ENCODE measurements at regions not wholly inside any gene's neighbourhood (a gene's known extent, or its start where the extent isn't known, plus 50 kb on each side); places are given as distances from the start of the nearest gene placed in this dataset.
"Not testable (repeated sequence)": the region's sequence is repeated elsewhere in the genome, so short reads cannot be mapped to it uniquely, and the experiment has no call there.

GRCh38 chr2:89825034-89825433 is 1133.6 kb downstream of the RPIA start:
- Histone ChIP-seq H3K27ac (no peak overlapping the region), H3K9me3 (ENCODE audit: low read depth, low read length) (peaks cover 20% of the 10 kb centered on the region), H3K9ac (ENCODE audit: insufficient read length) (no peak overlapping the region), H3K36me3 (ENCODE audit: insufficient read depth, low read length) (no peaks in the 10 kb centered on the region), H3K4me3 (no peak overlapping the region)
- no peak for DNase-seq (ENCODE audit: low read depth, low spot score)
- no peak for TF ChIP-seq FOXP2 (optimal IDR thresholded peaks at IDR 0.05; ENCODE audit: control extremely low read depth, extremely low read length, insufficient read depth)

- H3K9me3 ChIP-seq (ENCODE audit: low read depth, low read length), result peaks cover 12% of the 10 kb centered on the region
- H3K27ac ChIP-seq; H3K36me3 ChIP-seq (ENCODE audit: insufficient read depth, low read length); H3K4me3 ChIP-seq; H3K9ac ChIP-seq (ENCODE audit: insufficient read length); DNase-seq (ENCODE audit: low read depth, low spot score): not testable (repeated sequence)
Observed at GRCh38 chr2:89826741-89827140, 1135.3 kb downstream of the RPIA start.

DNA sequence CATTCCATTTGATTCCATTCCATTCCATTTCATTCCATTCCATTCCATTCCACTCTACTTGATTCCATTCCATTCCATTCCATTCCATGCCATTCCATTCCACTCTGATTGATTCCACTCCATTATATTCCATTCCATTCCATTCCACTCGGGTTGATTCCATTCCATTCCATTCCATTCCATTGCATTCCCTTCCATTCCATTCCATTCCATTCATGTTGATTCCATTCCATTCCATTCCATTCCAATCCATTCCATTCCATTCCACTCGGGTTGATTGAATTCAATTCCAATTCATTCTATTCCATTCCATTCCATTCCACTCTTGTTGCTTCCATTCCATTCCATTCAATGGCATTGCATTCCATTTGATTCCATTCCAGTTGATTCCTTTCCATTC is 1136.4 kb downstream of the RPIA start:
- DNase-seq (ENCODE audit: low read depth, low spot score); H3K9ac ChIP-seq (ENCODE audit: insufficient read length); H3K27ac ChIP-seq; H3K36me3 ChIP-seq (ENCODE audit: insufficient read depth, low read length); H3K4me3 ChIP-seq: not testable (repeated sequence)
- H3K9me3 ChIP-seq (ENCODE audit: low read depth, low read length), result peaks cover 16% of the 10 kb centered on the region

- not testable (repeated sequence) for DNase-seq (ENCODE audit: low read depth, low spot score); H3K4me3 ChIP-seq; H3K9ac ChIP-seq (ENCODE audit: insufficient read length); H3K27ac ChIP-seq; H3K36me3 ChIP-seq (ENCODE audit: insufficient read depth, low read length)
- peaks cover 16% of the 10 kb centered on the region for H3K9me3 ChIP-seq (ENCODE audit: low read depth, low read length)
Observed at GRCh38 chr2:89828416-89828815, 1136.9 kb downstream of the RPIA start.

DNA sequence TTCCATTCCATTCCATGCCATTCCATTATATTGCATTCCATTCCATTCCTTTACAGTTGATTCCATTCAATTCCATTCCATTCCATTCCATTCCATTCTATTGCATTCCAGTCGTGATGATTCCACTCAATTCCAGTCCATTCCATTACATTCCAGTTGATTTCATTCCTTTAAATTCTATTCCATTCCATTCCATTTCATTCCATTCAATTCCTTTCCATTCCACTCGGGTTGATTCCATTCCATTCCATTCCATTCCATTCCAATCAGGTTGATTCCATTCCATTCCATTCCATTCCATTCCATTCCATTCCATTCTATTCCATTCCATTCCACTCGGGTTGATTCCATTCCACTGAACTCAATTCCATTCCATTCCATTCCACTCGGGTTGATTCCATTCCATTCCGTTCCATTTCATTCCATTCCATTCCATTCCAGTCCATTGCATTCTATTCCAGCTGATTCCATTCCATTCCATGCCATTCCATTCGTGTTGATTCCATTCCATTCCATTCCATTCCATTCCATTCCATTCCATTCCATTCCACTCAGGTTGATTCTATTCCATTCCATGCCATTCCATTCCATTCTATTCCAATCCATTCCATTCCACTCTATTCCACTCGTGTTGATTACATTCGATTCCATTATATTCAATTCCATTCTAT is 1137.6 kb downstream of the RPIA start:
- H3K4me3 ChIP-seq; H3K36me3 ChIP-seq (ENCODE audit: insufficient read depth, low read length); DNase-seq (ENCODE audit: low read depth, low spot score); H3K27ac ChIP-seq; H3K9ac ChIP-seq (ENCODE audit: insufficient read length): not testable (repeated sequence)
- peaks cover 16% of the 10 kb centered on the region for H3K9me3 ChIP-seq (ENCODE audit: low read depth, low read length)

- Histone ChIP-seq H3K27ac (no peak overlapping the region), H3K9ac (ENCODE audit: insufficient read length) (no peak overlapping the region), H3K36me3 (ENCODE audit: insufficient read depth, low read length) (no peaks in the 10 kb centered on the region), H3K9me3 (ENCODE audit: low read depth, low read length) (peaks cover 16% of the 10 kb centered on the region), H3K4me3 (no peak overlapping the region)
- TF ChIP-seq POLR2AphosphoS5 (IDR thresholded peaks at IDR 0.05; ENCODE audit: borderline replicate concordance, low read depth, low read length) (no peak), EZH2 (IDR thresholded peaks at IDR 0.05) (no peak), FOXP2 (optimal IDR thresholded peaks at IDR 0.05; ENCODE audit: control extremely low read depth, extremely low read length, insufficient read depth) (no peak)
- DNase-seq (ENCODE audit: low read depth, low spot score), result no peak
Observed at GRCh38 chr2:89829828-89830227, 1138.4 kb downstream of the RPIA start.

DNA sequence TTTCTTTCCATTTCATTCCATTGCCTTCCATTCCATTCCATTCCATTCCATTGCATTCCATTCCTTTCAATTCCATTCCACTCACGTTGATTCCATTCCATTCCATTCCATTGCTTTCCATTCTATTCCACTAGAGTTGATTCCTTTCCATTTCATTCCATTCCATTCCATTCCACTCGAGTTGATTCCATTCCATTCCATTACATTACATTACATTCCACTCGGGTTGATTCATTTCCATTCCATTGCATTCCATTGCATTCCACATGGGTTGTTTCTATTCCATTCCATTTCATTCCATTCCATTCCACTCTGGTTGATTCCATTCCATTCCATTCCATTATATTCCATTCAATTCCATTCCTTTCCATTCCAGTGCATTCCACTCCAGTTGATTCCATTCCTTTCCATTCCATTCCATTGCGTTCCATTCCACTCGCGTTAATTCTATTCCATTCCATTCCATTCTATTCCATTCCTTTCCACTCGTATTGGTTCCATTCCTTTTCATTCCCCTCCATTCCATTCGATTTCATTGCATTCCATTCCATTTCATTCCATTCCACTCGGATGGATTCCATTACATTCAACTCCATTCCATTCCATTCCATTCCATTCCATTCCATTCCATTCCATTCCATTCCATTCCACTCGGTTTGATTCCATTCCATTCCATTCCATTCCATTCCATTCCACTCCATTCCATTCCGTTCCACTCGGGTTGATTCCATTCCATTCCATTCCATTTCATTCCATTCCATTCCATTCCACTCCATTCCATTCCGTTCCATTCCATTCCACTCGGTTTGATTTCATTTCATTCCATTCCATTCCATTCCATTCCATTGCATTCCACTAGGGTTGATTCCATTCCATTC is 1139.1 kb downstream of the RPIA start:
- not testable (repeated sequence) for H3K27ac ChIP-seq; H3K4me3 ChIP-seq; H3K9ac ChIP-seq (ENCODE audit: insufficient read length); H3K36me3 ChIP-seq (ENCODE audit: insufficient read depth, low read length); DNase-seq (ENCODE audit: low read depth, low spot score)
- H3K9me3 ChIP-seq (ENCODE audit: low read depth, low read length), result peaks cover 16% of the 10 kb centered on the region

GRCh38 chr2:89831641-89832498 is 1140.4 kb downstream of the RPIA start:
- no peak overlapping the region for H3K4me3 ChIP-seq
- H3K27ac ChIP-seq, result no peak overlapping the region
- TF ChIP-seq POLR2AphosphoS5 (IDR thresholded peaks at IDR 0.05; ENCODE audit: borderline replicate concordance, low read depth, low read length), result no peak
- no peak for TF ChIP-seq EZH2 (IDR thresholded peaks at IDR 0.05)
- TF ChIP-seq FOXP2 (optimal IDR thresholded peaks at IDR 0.05; ENCODE audit: control extremely low read depth, extremely low read length, insufficient read depth), result no peak
- no peak overlapping the region for H3K9ac ChIP-seq (ENCODE audit: insufficient read length)
- H3K9me3 ChIP-seq (ENCODE audit: low read depth, low read length), result peaks cover 16% of the 10 kb centered on the region
- H3K36me3 ChIP-seq (ENCODE audit: insufficient read depth, low read length), result no peaks in the 10 kb centered on the region
- no peak for DNase-seq (ENCODE audit: low read depth, low spot score)

Data from SK-N-MC (cell line).